HG03457 (cell line): ENCODE measurements at regions not wholly inside any gene's neighbourhood (a gene's known extent, or its start where the extent isn't known, plus 50 kb on each side); places are given as distances from the start of the nearest gene placed in this dataset.

ENCODE experiments used
- ATAC-seq: cut with Tn5 transposase; IDR thresholded peaks from one replicate; pipeline ENCODE4 v1.9.1; 2021; ENCODE audit warnings: moderate number of reproducible peaks; ENCODE audit not compliant: unreplicated experiment

DNA sequence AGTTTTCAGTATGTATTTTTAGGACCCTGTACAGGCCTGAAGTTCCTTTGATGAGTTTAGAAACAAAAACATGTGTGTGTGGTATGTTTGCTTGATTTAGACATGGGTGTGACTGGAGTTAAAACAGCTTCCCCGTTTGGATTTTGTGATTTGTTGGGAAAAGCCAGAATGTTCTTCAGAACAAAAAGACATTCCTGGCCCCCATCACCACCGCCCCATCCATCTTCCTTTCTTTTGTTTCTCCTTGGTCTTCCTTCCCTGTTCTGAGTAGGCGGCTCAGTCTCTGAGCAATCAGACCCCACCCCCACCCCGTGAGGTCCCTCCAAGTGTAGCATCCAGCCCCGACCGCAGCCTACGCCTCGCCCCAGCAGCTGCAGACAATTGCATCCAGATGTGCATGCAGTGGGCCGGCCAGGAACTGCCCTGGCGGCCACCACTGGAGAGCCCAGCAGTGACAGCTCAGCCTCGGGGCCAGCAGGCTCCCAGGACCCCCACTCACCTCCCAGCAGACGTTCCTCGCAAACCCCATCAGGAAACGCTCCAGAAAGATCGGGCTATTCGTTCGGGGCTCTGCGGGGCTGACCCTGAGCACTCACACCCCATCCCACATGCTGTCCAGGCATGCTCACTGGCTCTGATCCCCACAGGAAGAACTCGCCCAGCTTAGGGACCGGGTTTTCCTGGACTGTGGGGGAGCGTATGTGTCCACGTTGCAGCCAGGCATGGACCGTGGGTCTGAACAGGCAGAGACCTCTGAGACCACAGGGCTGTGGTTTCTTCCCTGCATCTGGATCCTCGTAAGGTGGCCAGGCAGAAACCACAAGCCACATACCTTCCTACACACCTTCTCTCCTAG lies 99.8 kb upstream of the CDH5 start:
- no peak for ATAC-seq

DNA sequence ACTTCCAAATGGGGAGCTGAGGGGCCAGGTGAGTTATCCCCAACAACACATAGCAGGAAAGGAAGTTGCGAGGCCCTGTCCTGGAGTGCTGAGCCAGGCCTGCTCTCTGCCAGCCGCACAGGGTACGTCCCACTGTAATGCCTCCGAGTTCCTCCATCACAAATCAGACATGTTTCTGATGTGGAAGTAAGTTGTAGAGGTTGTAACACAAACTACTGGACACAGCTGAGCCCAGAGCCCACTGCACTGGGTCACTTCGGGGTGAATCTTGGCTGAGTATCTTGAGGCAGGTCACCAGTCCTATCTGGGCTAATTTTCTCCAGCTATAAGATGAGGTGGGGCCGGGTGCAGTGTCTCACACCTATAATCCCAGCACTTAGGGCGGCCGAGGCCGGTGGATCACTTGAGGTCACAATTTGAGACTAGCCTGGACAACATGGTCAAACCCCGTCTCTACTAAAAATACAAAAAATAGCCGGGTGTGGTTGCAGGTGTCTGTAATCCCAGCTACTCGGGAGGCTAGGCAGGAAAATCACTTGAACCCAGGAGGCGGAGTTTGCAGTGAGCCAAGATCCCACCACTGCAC lies 100.8 kb upstream of the CDH5 start:
- no peak for ATAC-seq

DNA sequence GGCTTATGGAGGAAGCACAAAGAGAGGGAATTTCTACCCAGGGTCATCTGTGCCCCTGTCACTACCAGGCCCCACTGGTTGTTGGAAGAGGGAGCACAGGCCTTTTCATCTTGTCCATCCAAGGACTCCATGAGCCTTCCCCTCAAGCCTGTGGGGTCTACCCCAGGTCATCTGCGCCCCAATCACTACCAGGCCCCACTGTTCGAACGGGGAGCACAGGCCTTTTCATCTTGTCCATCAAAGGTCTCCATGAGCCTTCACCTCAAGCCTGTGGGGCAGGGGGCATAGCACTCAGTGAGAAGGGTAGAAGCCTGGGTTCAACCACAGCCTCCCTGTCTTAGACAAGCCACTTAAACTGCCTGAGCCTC lies 101.5 kb upstream of the CDH5 start:
- ATAC-seq: no peak

DNA sequence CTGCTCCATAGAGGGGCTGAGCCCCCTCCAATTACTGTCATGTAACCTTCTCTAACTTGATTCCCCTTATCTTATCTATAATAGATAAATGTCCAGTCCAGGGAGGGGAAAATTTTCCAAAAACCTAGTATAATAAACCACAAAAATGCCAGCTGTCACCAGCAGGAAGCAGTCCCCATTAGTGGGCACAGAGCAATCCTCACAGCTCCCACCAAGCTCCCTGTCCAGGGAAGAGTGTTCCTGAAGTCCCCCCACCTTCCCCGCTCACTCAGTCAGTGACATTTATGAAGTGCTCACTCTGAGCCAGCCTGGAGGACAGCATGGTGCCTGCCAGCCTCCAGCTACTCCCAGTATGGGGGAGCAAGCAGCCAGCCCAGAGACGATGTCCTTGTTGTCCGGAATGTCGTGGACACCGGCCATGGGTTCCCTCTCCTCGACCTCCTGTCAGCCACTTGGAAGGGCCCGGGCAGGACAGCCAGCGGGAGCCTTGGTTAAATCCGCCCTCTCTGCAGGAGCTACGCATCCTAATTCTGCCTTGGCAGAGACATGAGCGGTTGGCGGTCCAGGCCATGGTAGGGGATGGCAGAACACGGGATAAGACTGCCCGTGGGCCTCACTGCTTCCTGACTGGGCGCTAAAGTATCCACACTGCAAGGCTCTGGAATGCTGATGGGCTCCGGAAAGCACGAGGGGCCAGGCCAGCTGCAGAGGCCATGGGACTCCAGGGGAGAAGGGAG lies 102.0 kb upstream of the CDH5 start:
- no peak for ATAC-seq

DNA sequence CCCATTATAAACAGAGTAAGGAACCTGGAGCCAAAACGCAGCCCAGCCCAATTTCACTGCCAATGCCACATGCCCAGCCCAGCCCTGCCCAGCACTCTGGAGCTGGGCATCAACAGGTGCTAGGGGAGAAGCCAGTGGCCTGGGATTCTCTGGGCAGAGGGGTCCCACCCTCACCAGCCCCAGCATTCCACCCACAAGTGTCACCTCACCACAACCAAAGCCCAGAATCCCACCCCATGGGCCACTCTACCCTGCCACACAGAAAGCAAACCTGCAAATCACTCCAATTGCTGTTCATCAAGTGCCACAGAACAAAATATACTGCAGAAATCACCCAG lies 102.5 kb upstream of the CDH5 start:
- ATAC-seq: no peak

DNA sequence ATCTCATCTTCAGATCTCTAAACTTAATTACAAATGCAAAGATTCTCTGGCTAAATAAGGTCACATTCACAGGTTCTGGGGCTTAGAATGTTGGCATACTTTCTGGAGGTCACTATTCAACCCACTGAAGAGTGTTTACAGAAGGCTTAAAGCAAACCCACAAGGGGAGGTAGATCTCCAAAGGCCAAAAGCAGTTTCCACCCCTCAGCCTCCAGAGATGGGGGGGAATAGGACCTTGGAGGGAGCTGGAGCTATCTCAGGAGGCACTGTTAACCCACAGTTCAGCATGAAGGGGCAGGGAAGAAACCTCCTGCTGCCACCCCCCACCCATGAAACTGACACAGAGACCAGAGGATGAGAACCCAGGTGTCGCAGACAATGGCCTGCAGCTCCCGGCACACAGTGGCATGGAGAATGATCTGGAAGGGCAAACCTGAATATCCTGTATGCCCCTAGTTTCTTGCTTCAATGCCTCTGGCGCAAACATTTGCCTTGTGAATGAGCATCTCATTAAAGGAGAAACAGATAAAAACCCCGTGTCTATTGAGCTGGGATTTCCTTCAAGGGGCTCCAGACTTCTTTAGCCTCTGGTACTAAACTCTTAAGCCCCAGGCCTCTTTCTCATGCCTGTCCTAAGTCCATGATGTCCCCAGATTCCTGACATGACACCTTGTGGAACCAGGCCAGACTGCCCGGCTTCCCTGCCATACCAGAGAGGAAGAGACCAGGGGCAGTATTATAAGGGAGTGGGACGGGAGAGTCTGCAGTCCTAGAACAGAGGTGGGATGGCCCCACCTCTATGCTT lies 103.1 kb upstream of the CDH5 start:
- ATAC-seq: no peak

DNA sequence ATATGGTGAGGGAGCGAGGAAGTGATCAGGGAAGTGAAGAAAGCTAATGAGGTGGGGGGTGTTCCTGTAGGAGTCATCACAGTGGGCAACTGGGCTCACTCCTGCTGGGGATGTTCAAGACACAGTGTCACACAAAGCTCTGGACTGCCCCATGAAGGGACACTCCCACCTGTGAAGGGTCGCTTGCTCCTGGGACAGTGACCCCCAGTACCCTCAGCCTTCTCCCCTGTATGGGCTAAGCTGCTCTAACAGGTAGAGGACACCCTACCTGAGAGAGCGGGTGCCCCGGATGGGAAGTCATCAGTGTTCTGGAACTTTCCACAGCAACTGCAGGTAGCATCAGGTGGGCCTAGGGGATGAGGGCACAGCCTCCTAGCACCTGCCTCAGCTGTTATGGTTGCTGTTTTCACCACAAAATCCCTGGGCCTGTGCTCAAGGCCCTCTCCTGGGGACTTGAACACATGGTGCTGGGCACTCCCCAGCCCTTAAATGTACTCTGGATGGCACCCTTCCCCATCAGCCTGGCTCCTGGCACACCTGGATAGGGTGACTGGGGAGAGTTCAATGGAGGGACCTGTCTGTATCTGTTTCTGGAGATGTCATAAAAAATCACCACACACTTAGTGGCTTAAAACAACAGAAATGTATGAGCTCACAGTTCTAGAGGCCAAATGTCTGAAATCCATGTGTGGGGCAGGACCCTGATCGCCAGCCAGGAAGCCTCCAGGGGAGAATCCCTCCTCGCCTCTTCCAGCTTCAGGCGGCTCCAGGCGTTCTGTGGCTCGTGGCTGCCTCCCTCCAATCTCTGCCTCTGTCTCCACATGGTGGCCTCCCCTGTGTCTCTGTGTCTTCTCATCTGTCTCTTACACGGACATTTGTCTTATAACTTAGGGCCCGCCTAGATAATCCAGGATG lies 104.0 kb upstream of the CDH5 start:
- ATAC-seq: no peak

DNA sequence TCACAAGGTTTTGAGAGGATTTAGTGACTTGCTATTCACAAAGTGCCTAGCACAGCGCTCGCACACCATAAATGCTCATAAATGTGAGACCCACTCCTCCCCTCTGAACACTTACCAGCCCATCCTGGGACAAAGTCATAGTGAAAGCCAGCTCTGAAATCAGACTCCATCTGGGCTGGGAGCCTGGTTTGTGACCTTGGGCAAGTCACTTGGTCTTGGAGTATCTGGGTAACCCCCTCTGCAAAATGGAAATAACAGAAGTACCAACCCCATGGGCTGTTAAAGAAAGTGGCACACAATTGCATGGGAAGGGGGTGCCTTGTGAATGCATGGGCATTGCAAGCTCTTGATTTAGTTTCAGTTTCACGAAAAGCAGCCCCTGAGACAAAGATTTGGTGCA lies 104.7 kb upstream of the CDH5 start:
- ATAC-seq: no peak

DNA sequence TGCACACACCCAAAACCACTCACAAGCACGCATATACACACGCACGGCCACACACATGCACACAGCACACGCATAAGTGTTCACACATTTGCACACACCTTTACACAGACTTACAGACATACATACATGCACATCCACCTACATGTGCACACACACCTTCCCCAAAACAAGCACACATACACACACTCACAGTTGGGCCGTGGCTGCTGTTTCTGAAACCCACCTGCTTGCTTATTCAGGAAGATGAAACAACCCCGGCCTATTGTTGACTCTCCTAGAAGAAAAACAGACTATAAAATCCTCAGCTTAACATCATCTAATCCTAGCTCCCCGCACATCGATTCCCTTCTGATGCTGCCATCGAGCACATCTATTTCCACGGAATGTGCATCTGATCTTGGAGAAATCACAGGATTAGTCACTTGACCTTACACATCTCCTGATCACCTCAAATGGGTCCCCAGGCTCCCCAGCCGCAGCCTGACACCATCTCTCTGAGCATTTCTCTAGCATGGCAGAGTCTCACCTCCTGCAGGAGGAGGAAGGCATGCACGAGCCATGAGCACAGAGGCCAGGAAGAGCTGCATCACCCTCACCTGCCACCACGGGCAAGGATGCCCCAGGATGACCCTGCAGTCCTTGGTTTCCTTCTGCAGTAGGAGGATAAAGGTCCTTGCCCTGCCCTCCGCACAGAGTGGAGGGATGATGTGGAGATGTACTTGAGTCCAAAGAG lies 105.8 kb upstream of the CDH5 start:
- ATAC-seq: no peak

DNA sequence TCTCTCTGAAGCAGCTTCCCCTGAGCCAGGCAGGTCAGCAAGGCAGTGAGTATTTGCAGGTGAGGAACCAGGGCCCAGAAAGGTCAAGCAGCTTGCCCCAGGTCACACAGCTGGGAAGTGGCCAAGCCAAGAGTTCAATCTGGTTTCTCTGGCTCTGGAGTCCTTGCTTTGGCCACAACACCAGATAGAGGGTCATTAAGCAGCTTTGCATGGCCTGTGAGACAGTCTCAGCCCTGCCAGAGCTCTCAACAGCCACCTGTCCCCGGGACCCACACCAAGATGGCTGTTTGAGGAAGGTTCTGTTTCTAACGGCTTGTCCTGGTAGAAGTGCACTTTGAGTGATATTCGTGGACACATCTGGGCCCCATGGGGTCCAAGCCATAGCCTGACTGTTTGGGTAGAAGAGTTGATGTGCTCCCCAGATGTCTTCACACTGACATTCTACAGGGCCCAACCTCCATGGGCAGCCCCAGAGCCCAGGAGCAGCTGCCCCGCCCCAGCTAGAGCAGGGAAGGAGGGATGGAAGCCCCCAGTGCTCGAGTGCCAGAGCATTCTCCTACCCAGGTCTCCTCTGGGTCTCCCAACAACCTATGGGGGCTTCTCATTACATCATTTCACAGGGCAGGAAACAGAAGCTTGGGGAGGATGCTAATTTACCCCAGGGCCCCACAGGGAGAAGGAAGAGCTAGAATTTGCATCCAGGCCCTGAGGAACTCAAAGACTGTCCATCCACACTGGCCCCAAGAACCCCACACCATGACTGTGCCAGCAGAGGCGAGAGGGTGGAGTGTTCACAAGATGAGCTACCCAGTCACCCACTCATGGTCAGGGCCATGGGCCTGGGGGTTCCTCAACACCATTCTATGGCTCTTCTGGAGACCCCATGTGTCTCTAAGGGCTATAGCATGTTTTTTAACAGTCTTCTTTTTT lies 107.3 kb upstream of the CDH5 start:
- ATAC-seq: no peak

DNA sequence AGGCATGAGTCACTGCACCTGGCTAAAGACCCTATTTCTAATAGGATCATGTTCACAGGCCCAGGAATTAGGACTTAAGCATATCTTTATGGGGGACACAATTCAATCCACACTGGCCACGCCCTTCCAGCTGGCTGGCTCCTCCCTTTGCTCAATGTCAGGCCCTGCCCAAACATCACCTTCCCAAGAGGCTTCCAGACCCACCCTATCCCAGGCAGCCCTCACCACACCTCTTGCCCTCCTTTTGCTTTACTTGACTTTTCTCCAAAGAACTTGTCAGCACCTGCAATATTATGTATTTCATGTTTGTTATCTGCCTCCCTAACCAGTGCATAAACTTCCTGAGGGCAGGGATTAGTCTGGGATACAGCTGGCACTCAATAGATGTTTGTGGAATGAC lies 109.6 kb upstream of the CDH5 start:
- no peak for ATAC-seq

DNA sequence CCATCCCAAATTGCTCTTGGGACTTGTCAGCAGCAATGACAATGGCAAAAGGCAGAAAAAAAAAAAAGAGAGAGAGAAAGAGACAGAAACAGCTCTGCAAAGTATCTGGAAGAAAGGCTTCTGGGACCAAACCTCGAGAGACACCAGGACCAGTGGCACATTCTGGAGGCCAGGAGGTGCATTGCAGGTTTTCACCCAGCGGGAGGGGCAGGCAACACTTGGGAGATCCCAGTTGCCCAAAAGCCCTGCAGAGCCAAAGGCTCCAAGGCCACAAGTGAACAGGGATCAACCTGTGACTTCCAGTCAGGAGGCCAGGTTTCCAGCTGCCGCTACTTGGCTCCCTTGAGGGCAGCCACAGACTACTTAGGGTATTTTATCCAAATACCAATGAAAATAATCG lies 110.8 kb upstream of the CDH5 start:
- no peak for ATAC-seq

DNA sequence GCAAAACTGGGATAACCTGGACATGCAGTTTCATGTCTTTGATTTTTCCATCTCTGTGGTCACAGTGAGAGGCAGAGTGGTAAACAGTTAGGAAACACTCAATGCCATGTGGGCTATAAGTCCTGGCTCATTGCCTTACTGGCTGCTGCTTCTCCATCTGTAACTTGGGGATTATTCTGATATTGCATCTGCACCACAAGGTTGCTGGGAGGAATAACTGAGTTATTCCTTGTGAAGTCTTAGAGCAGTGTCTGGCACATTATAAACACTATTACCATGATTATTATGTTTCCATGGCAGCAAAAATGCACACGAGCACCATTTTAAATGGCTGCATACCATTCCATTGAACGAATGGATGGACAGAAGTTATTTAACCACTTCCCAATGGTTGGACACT lies 111.7 kb upstream of the CDH5 start:
- ATAC-seq: no peak

DNA sequence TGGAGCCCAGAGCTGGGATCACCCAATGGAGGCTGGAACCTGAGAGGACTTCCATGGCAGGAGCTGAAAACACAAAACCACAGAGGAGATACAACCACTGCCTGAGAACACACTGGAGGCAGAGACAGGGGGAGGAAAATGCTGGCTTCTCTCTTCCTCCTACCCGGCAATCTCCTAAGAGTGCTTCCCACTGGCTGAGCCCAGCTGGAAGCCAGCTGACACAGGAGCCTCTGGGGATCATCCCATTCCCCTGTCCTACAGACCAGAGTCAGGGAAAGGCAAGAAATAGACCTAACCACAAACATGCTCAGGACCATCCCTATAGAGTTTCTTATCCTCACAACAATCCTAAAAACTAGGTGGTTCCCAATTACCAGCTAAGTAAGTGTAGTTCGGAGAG lies 112.4 kb upstream of the CDH5 start:
- ATAC-seq: no peak

DNA sequence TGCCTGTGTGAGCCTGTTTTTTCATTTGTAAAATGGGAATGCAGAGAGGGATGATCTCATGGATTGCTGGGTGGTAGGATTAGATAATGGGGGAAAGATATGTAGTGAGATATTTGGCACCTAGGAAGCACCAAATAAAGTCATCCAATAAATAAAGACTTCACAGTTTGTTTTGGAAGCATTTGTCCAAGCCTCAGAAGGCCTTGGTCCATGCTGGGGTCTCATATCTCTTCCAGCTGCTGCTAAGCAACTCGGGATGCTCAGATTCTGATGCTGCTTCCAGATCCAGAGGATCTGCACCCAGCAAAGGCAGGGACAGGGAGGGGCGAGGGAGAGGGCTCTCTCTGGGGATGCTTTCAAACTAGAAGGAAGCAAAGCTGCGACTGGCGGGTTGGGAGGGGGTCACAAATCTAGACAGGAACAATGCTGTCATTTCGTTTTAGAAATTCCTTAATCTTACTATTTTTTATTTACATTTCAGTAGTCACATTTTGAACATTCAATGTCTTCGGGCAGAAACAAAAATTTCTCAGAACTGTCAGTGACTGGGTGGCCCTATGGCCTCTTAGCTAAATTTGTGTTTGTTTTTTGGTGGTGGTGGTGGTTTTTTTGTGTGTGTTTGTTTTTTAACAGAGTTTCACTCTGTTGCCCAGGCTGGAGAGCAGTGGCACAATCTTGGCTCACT lies 114.9 kb upstream of the CDH5 start:
- ATAC-seq: no peak

DNA sequence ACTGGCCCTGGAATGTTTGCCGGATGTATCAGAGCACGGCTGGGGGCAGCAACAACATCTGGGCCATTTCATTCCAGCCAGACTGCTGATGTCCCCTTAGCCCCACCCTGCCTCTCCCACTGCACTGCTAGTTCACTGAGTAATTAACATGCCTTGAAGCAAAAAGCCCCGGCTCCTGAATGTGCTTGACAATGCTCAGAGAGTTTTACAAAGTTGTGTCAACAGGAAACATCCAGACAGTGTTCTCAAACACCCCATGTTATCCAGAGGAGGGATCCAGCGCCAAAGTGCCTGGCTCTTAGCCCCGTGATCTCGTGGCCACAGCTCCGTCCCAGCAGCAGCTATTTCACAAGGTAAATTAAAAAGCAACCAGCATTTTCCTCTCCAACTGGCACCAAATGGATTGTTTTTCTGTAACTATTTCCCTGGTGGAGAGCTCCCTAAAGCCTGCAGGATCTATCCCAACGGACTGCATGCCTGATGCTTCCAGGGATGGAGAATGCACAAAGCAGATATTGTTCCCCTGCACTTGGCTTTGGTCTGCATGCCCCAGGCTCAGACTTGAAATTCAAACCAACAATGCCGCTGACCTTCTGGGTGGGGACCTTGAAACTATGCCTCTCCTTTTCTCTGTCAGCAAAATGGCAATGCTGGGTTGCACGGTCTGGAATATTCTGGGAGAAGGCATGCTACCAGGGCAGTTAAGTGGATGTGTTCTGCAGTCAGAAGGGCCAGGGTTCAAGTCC lies 115.6 kb upstream of the CDH5 start:
- no peak for ATAC-seq
